Right ventricle myocardium superior (tissue), 1 donor: ENCODE measurements at regions not wholly inside any gene's neighbourhood (a gene's known extent, or its start where the extent isn't known, plus 50 kb on each side); places are given as distances from the start of the nearest gene placed in this dataset.

ENCODE experiments used
- ATAC-seq: fragments of 200-7000 bp; cut with Tn5 transposase; one replicate; pipeline ENCODE4 v1.9.1; 2020; ENCODE audit warnings: mild to moderate bottlenecking; ENCODE audit not compliant: poor library complexity
- DNase-seq: peaks from one replicate; pipeline ENCODE4 v3.0.0-alpha.2; 2020
- intact Hi-C: fragments of 100-400 bp; cut with DNase I; formaldehyde crosslinking; loops from one replicate; pipeline ENCODE4 v1.11.2; 2022
- donor health status: DM: no; HTN: yes; CAD: no; lungs with severe emphysema.

DNA sequence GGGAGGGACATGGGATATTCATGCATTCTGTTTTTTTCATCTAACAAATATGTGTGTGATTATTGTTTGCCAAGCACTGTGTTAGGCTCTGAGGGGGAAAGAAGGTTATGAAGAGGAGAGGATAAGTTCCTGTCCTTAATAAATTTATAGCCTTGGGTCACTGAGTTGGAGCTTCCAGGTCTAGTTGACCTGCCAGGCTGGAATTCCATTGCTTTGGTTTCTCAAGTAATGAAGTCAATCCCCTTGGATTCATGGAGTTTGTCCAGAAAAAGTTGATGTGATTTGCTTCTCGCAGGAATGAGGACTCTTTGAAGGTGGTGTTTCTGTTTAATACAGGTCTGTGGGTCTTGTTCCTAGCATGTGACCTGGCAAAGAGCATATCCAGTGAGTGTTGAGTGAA, 156.2 kb downstream of the ADAMTS15 start:
- ATAC-seq (no peak), DNase-seq (no peak)
- intact Hi-C loops, result no loop called here

DNA sequence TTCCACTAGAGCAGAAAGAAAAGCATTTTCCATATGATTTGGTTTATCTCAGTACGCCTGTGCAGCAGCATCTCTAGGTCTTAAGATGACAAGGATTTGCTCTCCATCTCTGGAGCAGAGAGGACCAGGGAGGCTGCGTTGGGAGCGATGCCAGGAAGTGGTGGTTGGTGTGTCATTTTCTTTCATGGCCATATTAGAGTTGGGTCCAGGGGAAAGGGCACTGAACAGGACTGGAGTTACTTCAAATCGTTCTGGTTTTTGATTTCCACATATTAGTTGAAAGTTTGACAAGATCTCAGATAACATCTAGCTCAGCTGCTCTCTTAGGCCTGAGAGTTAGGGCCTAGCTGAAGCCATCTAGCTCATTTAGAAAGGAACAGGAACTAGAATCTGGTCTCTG, 157.7 kb downstream of the ADAMTS15 start:
- intact Hi-C loops, result no loop called here
- peak; percentile 47 for DNase-seq
- no peak for ATAC-seq

DNA sequence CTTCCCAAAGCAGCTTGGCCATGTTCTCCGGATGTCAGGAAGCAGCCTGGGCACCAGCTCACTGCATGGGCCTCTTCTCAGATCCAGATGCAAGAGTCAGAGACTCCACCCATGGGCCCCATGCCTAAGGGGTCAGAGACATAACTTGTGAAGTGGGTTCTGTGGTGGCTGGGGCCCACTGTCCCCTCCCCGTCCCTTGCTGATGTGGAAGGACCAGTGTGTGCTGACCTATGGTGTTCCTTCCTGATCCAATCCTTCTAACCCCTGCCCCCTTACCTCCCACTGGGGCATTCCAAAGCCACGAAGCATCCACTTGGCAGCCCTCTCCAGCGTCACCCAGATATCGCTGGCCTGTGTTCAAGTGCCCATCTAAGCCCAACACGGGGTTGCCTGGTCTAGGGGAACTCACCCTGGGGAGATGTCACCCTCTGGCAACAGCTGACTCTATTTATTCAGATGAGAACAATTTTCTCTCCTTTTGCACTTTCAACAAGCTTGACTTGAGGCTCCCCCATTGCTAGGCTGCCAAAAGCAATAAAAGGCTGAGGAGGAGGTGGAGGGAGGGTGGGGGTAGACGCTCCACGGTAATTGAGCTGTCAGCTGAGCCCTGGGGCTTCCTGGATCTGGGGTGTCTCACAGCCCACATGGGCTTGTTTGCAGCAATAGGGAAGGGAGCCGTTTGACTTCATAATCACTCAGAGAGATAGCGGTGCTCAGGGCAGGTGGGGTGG, 158.5 kb downstream of the ADAMTS15 start:
- peak; percentile 84 for DNase-seq
- intact Hi-C loops, result no loop called here
- peak; percentile 1 for ATAC-seq

DNA sequence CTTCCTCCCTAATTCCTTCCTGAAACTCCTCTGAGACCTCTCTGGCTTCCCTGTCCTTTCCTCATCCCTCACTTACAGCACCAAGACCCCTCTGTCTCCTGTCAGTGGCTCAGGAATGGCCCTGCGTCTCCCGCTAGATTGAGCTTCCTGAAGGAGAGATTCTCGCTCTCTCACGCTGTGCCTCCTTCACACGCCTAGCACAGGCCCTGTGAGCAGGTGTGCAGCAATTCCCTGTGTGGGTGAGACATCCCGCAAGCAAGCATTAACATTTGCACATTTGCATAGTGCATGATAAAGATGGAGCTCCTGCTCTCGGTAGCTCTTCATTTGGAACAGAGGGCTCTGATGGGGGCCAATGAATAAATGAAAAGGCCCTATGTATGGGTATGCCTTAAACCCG, 159.8 kb downstream of the ADAMTS15 start:
- DNase-seq, result no peak
- ATAC-seq, result no peak
- intact Hi-C loops, result no loop called here

DNA sequence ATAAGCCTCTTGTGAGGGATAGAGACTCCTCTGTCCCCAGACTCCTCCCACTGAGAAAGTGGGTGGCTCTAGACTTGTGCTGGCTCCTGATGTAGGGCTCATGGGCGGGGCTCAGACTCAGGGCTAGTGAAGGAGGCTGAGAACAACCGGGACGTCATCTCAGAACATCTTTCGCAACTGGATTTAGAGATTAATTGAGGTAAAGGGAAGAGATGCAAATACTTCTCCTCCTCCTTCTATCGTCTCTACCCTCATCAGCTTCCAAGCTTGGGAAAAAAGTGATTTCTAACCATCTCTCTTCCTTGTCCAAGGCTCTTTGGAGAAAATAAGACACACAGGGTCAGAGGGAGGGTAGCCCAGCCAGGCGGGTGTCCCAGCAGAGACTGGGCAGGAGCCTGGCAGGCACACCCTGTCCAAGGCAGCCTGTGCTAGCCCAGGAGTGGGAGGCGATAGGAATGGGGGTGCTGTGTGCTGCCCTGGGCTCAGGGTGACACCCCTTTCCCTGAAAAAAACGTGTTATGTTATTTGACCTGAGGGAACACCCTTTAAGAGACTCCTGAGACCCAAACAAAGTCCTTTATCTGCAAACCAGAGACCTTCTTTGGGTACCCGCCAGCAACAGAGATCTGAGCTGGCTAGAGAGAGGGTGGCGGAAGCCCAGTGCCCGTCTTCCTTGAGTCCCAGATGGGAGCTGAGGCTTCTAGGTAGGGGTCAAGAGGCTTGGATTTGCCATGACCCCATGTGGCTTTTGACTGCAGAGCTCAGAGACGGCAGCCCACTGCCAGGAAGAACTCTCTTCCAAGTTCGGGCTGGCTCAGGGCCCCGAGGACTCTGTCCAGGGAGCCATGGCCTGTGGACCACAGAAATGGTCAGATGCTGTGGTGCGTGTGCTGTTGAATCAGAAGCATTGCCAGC, 160.9 kb downstream of the ADAMTS15 start:
- peak; percentile 93 for DNase-seq
- intact Hi-C loops, result no loop called here

DNA sequence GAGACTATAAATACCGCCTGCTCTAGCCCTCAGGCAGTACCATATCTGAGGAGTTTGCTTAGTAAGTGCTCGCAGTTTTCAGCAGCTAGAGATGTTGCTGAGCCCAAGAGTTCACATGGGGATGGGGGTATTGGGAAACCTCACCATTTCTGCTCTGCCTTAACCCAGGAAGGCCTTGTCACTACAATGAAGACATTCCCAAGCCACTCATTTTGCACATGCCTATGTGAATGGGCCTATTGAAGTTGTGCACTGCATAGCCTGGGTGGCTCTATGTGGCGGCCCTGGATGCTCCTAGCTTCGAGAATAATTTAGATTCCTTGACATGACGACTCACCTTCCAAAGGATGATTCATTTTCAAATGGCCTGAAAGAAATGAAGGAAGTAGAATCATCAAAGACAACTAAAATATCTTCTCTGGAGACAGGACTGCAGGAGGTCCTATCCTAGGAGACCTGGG, 163.4 kb downstream of the ADAMTS15 start:
- DNase-seq (no peak), ATAC-seq (no peak)
- intact Hi-C loops, result no loop called here

More for the DNA sequence above, 160.9 kb downstream of the ADAMTS15 start:
- peak; percentile 83 for ATAC-seq

DNA sequence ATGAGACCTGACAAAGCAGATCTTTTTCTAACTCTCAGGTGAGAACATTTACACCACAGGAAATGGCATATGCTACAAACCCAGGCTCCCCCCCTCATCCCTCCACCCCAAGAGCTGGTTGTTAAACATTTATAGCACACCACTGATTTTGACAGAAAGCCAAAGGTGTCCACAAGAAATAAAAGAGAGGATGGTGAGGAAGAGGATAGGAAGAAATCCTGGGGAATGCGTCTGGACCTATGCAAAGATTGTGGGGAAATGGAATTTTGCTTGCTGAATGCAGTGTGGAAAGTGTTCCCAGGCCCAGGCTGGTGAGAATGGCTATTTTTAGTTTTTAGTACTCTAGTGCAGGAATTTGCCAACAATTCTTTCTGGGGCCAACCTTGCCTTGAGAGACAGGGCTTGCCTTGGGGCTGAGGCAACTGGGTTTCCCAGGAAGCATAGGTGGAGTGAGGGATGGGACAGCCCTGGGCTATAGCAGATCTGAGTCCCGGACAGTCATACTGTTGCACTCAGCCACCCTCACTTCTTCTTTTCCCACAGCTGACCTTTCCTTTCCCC, 163.9 kb downstream of the ADAMTS15 start:
- no peak for DNase-seq

DNA sequence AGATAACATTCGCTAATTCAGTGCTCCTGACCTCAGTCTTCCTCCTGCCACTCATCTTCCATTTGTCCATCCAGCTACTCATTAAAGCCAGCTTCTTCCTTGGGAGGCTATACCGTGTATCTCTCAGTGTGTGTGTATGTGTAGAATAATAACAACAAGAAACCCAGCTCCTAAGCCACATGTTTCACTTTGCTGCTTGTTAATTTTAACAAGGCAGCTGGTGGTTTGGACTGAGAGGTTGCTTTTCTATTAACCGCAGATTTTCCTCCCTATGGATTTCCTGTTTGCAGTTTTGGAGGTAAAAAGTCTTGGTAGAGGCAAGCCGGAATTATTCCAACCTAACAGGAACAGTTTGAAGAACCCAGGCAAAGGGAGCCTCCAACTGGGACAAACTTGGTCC, 165.0 kb downstream of the ADAMTS15 start:
- DNase-seq, result no peak
- no peak for ATAC-seq
- intact Hi-C loops, result no loop called here

More for the DNA sequence above, 163.9 kb downstream of the ADAMTS15 start:
- intact Hi-C loops, result no loop called here
- peak; percentile 16 for ATAC-seq

DNA sequence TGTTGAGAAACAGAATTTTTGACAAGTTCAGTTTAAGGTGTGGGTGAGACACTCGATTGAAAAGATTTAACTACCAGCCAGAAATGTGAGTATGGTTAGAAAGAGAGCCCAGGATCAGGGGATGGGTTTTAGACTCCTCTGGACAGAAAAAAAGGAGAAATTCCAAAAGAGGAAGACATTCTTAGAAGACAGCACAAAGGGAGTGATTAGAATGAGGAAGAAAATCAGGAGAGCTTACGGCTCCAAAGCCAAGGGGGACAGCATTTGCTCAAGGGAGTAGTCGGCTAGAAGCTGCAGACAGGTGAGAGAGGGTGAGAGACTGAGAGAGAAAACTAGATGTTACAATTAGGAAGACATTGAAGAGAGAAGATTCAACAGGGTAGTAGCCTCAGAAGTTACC, 166.1 kb downstream of the ADAMTS15 start:
- DNase-seq (no peak), ATAC-seq (no peak)
- intact Hi-C loops, result no loop called here

DNA sequence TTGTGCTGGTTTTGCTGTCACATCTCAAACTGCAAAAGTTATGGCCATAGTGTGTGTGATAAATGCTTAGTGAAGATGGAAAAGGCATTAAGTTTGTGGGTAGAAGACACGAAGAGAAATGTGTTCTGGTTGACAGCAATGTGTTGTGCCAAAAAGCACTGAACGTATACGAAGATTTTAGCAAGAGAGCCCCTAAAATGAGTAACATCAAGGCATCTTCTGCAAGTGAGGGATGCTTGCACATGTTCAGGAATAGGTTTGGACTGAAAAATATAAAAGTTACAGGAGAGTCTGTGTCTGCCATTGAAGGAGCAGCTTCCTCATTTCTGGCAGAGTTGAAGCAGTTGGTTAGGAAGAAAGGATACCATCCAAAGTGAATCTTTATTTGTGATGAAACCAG, 167.1 kb downstream of the ADAMTS15 start:
- intact Hi-C loops, result no loop called here
- ATAC-seq (no peak), DNase-seq (no peak)

DNA sequence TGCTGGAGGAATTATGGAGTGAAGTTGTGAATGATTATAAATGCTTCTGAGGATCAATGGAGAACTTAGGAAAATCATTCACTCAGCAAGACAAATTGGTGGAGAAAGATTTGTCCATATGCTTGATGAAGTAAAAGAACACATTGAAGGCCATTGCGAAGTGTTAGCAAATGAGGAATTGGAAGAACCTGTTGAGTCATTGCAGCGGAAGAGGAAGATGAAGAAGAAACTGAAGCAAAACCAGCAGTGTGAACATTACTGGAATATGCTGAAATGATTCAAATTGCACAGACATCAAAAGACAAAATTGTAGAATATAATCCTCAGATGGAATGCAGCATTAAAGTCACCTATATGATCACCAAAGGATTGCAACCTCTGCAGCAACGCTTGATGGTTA, 168.1 kb downstream of the ADAMTS15 start:
- DNase-seq, result no peak
- intact Hi-C loops, result no loop called here
- ATAC-seq, result no peak

DNA sequence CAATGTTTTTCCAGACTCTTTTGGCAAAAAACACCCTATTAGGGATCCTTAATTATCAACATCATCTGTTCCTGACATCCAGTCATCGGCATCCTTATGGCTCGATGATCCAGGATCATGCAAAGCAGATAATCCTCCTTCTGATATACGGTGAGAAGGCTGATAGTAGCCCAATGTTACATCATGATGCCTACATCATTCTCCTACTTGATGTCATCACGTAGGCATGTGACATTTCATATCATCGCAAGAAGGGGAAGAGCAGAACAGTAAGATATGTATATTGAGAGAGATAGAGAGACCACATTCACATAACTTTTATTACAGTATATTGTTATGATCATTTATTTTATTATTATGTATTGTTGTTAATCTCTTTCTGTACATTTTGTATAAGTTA, 168.6 kb downstream of the ADAMTS15 start:
- intact Hi-C loops, result no loop called here
- no peak for ATAC-seq
- DNase-seq, result no peak

DNA sequence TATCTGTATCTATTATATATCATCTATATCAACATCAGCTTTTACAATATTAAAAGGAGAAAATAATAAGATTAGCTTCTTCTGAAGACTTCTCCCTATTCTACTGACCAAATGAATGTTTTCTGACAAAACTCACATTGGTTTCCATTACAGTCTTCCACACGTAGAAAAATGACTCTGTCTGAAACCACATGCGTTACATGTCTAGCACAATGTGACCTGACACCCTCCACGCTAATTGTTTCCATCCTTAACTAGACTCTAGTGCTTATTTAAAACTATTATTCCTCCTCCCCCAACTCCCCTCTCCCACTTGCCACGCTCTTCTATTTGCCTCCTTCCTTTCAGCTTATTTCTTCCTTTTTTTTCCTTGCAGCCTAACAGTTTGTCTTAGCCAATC, 172.1 kb downstream of the ADAMTS15 start:
- ATAC-seq (no peak), DNase-seq (no peak)
- intact Hi-C loops, result no loop called here

DNA sequence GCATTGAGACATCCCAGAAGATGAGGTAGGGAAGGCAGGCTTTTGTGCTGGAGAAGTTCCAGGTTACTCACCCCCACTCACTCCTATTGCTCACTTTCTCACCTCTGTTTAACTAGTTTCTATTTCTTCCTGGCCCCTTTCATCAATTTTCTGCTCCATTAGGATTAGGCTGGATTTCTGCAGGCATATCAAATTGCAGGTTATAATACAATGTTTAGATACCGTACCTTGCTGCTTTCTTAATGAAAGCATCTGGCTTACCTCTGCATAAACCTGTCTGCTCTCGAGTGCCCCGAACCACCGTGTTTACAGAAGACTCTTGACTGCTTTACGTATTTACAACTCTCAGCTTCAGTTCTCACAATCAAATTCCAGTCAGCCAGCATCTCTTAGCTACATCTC, 173.7 kb downstream of the ADAMTS15 start:
- DNase-seq (no peak), ATAC-seq (no peak)
- intact Hi-C loops, result no loop called here

DNA sequence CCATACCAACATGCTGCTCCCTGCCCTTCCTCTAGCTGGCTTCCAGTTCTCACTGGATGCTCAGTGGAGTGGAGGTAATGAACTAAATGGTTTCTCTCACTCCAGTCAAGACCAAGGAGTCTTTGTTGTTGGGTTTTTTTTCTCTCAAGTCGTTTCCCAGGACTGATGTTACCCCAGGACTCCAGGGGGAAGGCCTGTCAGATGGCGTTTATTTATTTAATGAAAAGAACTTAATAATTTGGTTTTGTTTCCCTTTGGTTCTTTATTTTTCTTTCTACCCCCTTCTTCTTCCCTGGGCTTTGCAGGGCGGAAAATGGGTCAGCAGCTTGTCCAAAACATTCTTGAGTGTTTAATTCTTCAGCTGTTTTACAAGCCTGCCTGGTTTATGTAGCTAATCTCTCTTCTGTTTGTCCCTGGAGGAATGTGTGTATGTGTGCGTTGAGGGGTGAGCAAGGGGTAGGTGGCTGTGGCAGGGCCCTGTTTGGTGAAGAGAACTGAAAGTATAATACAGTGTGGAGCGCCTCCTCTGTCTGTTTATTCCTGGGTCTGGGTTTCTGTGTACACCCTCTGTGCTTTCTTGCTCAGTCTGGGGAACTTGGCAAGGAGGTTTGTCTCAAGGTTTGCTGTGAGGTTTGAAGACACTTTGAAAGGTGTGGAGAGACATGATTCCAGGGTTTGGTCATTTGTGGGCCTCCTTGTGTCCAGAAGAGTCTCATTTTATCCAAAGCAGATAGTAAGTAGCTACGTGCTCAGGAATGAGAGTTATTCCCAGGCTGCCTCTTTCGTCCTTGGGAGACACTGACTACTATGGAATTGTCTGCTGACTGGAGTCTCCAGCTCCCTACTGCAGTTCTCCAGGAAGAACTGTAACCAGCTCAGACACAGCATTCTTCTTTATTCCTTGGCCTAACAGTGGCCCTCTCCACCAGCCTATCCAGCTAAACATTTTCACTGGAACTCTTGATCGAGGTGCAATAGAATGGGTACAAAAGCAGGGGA, 175.5 kb downstream of the ADAMTS15 start:
- intact Hi-C loops, result no loop called here
- DNase-seq, result no peak
- peak; percentile 82 for ATAC-seq

DNA sequence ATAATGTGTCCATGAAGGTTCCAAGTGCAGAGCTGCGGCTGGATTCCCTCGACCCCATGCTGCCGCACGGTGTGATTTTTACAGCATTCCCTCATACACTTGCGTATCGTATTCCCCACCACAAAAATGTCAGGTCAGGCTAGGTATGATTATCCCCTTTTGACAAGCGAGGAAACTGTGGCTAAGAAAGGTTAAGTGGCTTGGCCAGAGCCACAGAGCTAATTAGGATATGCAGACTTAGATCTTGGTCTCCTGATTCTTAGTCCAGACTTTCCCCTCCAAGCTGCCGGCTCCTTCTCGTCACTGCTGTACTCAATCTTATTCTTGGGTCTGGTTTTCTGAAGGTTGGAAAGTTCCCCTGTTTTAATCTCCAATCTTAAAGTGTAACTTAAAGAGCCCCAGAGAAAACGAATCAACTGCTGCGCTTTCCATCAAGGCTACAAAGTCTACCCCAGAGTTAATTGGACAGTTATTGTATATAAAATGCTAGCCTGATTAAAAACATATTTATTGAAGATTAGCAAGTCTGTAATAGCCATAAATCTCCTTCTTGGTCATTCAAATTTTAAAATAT, 176.6 kb downstream of the ADAMTS15 start:
- DNase-seq (no peak), ATAC-seq (no peak)
- intact Hi-C loops, result no loop called here

DNA sequence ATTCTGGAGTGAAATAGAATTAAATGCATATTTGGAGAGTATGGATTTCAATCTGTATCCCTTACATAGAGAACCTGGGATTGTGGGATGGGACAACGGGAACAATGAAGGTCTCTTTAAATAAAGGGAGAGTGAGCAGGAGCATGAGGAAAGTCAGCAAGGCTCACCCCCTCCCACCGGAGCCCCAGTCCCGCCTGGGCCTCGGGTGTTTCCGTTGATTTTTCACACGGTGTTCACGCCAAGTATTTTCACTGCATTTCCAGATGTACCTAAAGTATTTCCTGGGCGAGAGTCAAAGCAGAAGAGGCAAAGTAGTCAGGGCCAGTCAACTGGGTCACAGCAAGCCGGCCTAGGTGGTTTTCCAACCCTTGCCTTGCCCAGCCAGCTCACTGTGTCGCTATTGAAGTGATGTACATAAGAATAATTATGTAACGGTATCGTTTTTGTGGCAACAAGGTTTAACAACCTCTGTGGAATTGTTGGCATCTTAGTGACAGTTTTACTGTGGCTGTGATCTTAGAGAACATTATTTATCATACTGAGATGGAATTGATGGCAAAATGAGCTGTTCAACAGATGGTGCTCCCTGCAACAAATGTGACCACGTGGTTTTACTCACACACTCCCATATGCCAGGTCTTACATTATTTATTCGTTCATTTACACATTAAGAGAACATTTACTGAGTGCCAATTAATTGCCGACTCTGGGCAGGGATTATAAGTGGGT, 177.3 kb downstream of the ADAMTS15 start:
- DNase-seq, result no peak
- no peak for ATAC-seq
- intact Hi-C loops, result no loop called here

DNA sequence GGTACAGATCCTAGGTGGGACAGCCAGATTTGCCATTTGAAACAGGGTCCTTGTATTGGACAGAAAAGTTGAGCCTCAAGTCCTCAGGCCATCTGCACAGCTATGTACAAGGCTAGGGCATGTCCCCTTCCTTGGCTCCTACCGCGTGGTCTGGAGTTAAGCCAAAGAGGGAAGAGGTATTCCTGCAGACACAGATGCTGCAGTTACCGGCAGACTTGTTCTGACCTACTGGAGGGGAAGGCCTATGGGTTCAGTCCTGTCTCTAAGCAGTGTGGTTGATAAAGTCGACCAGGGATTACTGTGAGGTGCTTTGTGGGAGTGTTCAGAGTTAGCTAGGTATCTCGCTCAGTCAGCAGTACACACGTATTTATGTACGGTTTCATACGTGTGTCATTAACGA, 180.6 kb downstream of the ADAMTS15 start:
- intact Hi-C loops, result no loop called here
- DNase-seq, result no peak
- peak; percentile 74 for ATAC-seq
